ENCODE measurements at regions not wholly inside any gene's neighbourhood (a gene's known extent, or its start where the extent isn't known, plus 50 kb on each side); places are given as distances from the start of the nearest gene placed in this dataset.
"Not testable (repeated sequence)": the region's sequence is repeated elsewhere in the genome, so short reads cannot be mapped to it uniquely, and the experiment has no call there.

GRCh38 chr2:106004851-106005250 lies 189.2 kb downstream of the UXS1 start:
- no peak for DNase-seq

GRCh38 chr2:105999211-105999989 lies 194.7 kb downstream of the UXS1 start:
- DNase-seq = no peak

GRCh38 chr2:105997711-105998110 lies 196.4 kb downstream of the UXS1 start:
- no peak for DNase-seq

- DNase-seq = no peak
Measured at GRCh38 chr2:105990624-105991023, 203.5 kb downstream of the UXS1 start.

- DNase-seq = not testable (repeated sequence)
Measured at GRCh38 chr2:105989803-105990202, 204.3 kb downstream of the UXS1 start.

GRCh38 chr2:105989070-105989469 lies 205.0 kb downstream of the UXS1 start:
- no peak for DNase-seq

GRCh38 chr2:105977807-105978206 lies 216.3 kb downstream of the UXS1 start:
- no peak for DNase-seq

- peak; percentile 33 to 61 for DNase-seq
Measured at GRCh38 chr2:105977212-105977611, 216.9 kb downstream of the UXS1 start.

GRCh38 chr2:105974812-105975211 lies 219.3 kb downstream of the UXS1 start:
- no peak for DNase-seq

GRCh38 chr2:105972927-105973326 lies 221.2 kb downstream of the UXS1 start:
- DNase-seq = no peak

GRCh38 chr2:105972246-105972645 lies 221.9 kb downstream of the UXS1 start:
- no peak for DNase-seq

- no peak for DNase-seq
Measured at GRCh38 chr2:105969552-105969951, 224.5 kb downstream of the UXS1 start.

- DNase-seq = no peak
Measured at GRCh38 chr2:105962221-105962620, 217.5 kb downstream of the NCK2 start.

- no peak for DNase-seq
Measured at GRCh38 chr2:105961599-105962146, 217.0 kb downstream of the NCK2 start.

GRCh38 chr2:105959357-105959756 lies 214.6 kb downstream of the NCK2 start:
- DNase-seq = no peak

- DNase-seq = no peak
Measured at GRCh38 chr2:105954891-105955290, 210.2 kb downstream of the NCK2 start.

- DNase-seq = no peak
Measured at GRCh38 chr2:105953942-105954341, 209.2 kb downstream of the NCK2 start.

- no peak for DNase-seq
Measured at GRCh38 chr2:105952131-105952530, 207.4 kb downstream of the NCK2 start.

- no peak for DNase-seq
Measured at GRCh38 chr2:105951384-105951694, 206.6 kb downstream of the NCK2 start.

- DNase-seq = no peak
Measured at GRCh38 chr2:105950521-105951383, 206.0 kb downstream of the NCK2 start.

- DNase-seq = no peak
Measured at GRCh38 chr2:105943977-105944376, 199.3 kb downstream of the NCK2 start.
